ENCODE measurements at regions not wholly inside any gene's neighbourhood (a gene's known extent, or its start where the extent isn't known, plus 50 kb on each side); places are given as distances from the start of the nearest gene placed in this dataset.
"Not testable (repeated sequence)": the region's sequence is repeated elsewhere in the genome, so short reads cannot be mapped to it uniquely, and the experiment has no call there.

DNA sequence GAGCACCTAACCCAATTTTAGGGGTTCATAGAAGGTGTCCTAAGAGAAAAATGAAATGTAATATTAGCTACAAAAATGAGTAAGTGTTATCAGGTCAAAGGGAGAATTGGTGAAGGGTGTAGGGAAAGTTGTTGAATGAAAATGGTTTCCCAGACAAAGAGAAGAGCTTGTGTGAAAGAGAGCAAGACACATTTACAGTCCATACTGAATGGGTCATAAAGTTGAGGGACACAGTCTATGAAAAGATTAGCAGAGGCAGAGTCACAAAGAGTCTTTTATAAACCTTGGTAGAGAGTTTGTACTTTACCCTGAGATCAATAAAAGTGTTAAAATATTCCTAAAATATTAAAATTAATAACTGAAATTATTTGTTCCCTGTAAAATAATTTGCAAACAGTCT is 759.4 kb downstream of the DIAPH3 start:
- no peak for DNase-seq (ENCODE audit: extremely low spot score)
- POLR2A ChIA-PET, result no interaction called here

DNA sequence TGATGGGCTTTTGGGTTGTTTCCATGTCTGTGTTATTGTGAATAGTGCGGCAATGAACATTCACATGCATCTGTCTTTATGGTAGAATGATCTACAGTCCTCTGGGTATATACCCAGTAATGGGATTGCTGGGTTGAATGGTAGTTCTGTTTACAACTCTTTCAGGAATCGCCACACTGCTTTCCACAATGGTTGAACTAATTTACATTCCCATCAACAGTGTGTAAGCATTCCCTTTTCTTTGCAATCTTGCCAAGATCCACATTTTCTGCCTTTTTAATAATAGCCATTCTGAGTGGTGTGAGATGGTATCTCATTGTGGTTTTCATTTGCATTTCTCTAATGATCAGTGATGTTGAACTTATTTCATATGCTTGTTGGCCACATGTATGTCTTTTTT is 756.5 kb downstream of the DIAPH3 start:
- DNase-seq (ENCODE audit: extremely low spot score); POLR2A ChIA-PET: not testable (repeated sequence)
- CTCF ChIA-PET, result interaction anchor here (1.1 to 2.8 kb wide), 2 partner anchors 8 to 16 kb away, joined by 3 to 13 read pairs; no protein-coding TSS in a partner anchor

More for the DNA sequence above, 759.4 kb downstream of the DIAPH3 start:
- TF ChIP-seq, protein P1, sequence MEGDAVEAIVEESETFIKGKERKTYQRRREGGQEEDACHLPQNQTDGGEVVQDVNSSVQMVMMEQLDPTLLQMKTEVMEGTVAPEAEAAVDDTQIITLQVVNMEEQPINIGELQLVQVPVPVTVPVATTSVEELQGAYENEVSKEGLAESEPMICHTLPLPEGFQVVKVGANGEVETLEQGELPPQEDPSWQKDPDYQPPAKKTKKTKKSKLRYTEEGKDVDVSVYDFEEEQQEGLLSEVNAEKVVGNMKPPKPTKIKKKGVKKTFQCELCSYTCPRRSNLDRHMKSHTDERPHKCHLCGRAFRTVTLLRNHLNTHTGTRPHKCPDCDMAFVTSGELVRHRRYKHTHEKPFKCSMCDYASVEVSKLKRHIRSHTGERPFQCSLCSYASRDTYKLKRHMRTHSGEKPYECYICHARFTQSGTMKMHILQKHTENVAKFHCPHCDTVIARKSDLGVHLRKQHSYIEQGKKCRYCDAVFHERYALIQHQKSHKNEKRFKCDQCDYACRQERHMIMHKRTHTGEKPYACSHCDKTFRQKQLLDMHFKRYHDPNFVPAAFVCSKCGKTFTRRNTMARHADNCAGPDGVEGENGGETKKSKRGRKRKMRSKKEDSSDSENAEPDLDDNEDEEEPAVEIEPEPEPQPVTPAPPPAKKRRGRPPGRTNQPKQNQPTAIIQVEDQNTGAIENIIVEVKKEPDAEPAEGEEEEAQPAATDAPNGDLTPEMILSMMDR (IDR thresholded peaks at IDR 0.05; ENCODE audit: control extremely low read depth, extremely low read depth, low read depth, missing control alignments), result no peak
- CTCF ChIA-PET, result interaction anchor here (2.1 kb wide), 1 partner anchor 13 kb away, joined by 10 read pairs; no protein-coding TSS in a partner anchor

DNA sequence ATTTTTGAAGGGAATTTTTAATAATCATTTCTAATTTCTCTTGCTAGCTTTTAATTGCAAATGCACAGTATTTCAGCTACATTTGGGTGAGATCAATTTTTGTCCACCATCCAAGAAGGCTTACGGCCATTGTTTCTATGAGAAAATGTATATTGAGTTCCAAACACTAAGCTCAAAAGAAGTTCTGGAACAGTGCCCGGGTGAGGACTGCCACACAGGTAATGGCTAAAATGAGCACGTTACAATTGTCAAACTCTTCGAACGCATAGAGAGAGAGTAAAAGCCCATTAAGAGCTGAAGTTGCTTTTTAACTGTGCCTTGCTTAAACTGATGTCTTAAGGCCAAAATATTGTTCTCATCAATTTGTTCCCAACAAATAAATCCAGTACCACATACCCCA is 755.0 kb downstream of the DIAPH3 start:
- TF ChIP-seq, protein P1 (IDR thresholded peaks at IDR 0.05; ENCODE audit: control extremely low read depth, extremely low read depth, low read depth, missing control alignments), result no peak
- ChIA-PET CTCF (interaction anchor here (1.4 to 2.8 kb wide), 2 partner anchors 9 to 17 kb away, joined by 3 to 13 read pairs; no protein-coding TSS in a partner anchor), POLR2A (no interaction called here)
- DNase-seq (ENCODE audit: extremely low spot score), result no peak

DNA sequence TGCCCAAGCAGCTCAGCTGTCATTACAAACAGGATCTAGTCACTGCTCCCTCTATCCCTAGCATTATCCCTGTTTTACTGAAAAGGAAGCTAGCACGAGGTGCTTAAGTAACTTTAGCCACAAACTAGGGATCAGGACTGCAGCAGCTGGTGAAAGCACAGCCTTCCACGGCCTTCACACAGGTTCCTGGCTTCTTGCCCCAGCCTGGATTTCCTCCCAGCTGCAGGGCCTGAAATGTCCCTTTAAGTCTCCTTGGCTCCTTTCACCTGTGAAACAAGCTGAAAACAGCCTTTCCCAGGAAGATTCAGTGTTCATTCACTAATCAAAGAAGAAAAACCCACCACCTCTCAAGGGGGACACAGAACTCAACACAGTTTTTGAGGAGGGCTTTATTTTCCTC is 754.5 kb downstream of the DIAPH3 start:
- CTCF ChIA-PET, result interaction anchor here (1.4 to 2.8 kb wide), 2 partner anchors 10 to 18 kb away, joined by 3 to 13 read pairs; no protein-coding TSS in a partner anchor
- TF ChIP-seq, protein P1 (IDR thresholded peaks at IDR 0.05; ENCODE audit: control extremely low read depth, extremely low read depth, low read depth, missing control alignments), result no peak
- no peak for DNase-seq (ENCODE audit: extremely low spot score)
- POLR2A ChIA-PET, result no interaction called here

DNA sequence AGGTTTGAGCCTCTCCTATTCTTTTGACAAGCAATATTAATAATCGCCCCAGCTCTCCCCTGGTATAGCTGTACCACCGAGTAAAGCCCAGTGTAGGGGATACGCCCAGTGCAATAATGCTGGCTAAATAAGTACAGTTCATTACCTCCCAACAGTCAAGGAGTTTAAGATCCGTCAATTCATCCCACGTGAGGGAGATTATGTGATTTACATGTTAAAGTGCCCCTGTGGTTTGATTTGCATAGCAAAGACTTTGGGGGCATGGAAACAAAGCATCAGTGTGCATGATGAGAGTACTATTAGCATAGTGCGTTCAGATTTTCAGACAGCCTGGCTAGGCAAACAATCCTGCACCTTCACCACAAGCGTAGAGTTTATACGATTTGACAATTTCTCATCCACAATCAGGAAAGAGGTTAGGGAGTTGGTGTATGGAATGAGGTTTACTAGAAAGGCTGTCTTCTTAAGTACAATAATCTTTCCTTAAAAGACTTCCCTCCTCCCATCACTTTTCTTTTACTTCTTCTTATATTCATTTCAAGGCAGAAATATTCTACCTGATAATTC is 754.0 kb downstream of the DIAPH3 start:
- no peak for DNase-seq (ENCODE audit: extremely low spot score)
- TF ChIP-seq, protein P1 (IDR thresholded peaks at IDR 0.05; ENCODE audit: control extremely low read depth, extremely low read depth, low read depth, missing control alignments), result no peak
- ChIA-PET CTCF (interaction anchor here (1.4 to 2.8 kb wide), 2 partner anchors 10 to 18 kb away, joined by 3 to 13 read pairs; no protein-coding TSS in a partner anchor), POLR2A (no interaction called here)

DNA sequence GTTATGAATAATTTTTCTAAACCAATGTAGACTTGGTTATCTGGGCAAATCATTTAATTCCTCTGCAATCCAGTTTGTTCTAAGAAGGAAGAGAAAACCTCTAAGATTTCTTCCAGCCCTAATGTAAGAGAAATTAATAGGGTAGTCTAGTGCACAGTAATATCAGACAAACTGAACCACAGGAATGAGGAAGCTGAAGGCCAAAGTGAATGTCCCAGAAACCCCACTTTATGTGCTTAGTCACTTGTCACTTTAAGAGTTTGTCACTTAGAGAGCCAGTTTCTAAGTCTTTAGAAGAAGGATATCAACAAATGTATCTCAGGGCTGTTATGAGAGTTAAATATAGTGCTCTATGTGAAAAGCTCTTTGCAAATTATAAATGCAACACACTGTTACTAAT is 750.6 kb downstream of the DIAPH3 start:
- POLR2A ChIA-PET, result interaction anchor here (0.7 kb wide), 1 partner anchor 1188 kb away, joined by 3 read pairs; no protein-coding TSS in a partner anchor
- TF ChIP-seq, protein P1 (IDR thresholded peaks at IDR 0.05; ENCODE audit: control extremely low read depth, extremely low read depth, low read depth, missing control alignments), result no peak
- peak; percentile 10 for DNase-seq (ENCODE audit: extremely low spot score)
- CTCF ChIA-PET, result interaction anchor here (1.1 to 1.3 kb wide), 2 partner anchors 10 to 21 kb away, joined by 3 to 4 read pairs; no protein-coding TSS in a partner anchor

DNA sequence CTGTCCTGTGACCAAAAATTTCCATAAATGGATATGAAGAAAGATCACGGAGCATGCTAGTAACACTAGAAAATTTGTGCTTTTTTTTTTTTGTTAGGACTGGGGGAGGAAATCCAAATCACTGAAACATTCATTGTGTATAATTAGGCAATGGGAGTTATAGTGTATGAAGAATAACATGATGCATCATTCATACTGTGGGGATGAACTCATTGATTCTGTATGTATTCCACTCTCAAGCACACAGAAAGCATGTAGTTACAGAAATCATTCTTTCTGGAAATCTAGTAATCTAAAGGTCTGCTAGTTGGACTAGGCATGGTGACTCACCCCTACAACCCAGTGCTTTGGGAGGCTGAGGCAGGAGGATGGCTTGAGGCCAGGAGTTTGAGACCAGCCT is 749.7 kb downstream of the DIAPH3 start:
- DNase-seq (ENCODE audit: extremely low spot score), result no peak
- CTCF ChIA-PET, result interaction anchor here (1.1 to 1.3 kb wide), 2 partner anchors 9 to 22 kb away, joined by 3 to 4 read pairs; no protein-coding TSS in a partner anchor
- POLR2A ChIA-PET, result no interaction called here
- TF ChIP-seq, protein P1 (IDR thresholded peaks at IDR 0.05; ENCODE audit: control extremely low read depth, extremely low read depth, low read depth, missing control alignments), result no peak
